IMR-90 (cell line): ENCODE measurements at regions not wholly inside any gene's neighbourhood (a gene's known extent, or its start where the extent isn't known, plus 50 kb on each side); places are given as distances from the start of the nearest gene placed in this dataset.
A peak's percentile ranks its signal among the peaks of the same experiment; 100 is the strongest.

Source experiments
- ATAC-seq: fragments of 200-7000 bp; cut with Tn5 transposase; 2 replicates; pipeline ENCODE4 v1.9.1; 2020; ENCODE audit warnings: low read depth, mild to moderate bottlenecking, moderate library complexity
- BruUV-seq: library from RNA; stranded (reverse); fragments of 400-500 nt; replicated peaks from 2 replicates; lab custom pipeline; 2021; lab: Mats Ljungman, UMichigan
- CTCF ChIA-PET: fragments of 300-600 bp; formaldehyde crosslinking; extraction: SDS; loops from one replicate; lab custom pipeline; 2021; ENCODE audit warnings: antibody characterized with exemption; lab: Yijun Ruan, JAX
- POLR2A ChIA-PET: fragments of 300-600 bp; sonication (Branson Sonifier 250); formaldehyde crosslinking; loops from one replicate; lab custom pipeline; 2022; ENCODE audit warnings: antibody characterized with exemption; ENCODE audit not compliant: unreplicated experiment; lab: Charles Lee
- DNase-seq: peaks from one replicate; pipeline ENCODE4 v3.0.0; 2013
- H2AFZ ChIP-seq: replicated peaks from 2 replicates; pipeline ENCODE3; 2013; ENCODE audit warnings: low read length, mild to moderate bottlenecking; ENCODE audit not compliant: poor library complexity
- H2AK5ac ChIP-seq: 2 replicates; pipeline ENCODE4 v1.6.1; 2013; ENCODE audit warnings: low read depth, low read length, inconsistent platforms
- H2AK9ac ChIP-seq: replicated peaks from 2 replicates; pipeline ENCODE3; 2013; ENCODE audit warnings: mild to moderate bottlenecking, low read depth, low read length, moderate library complexity; ENCODE audit not compliant: poor library complexity
- H2BK120ac ChIP-seq: 2 replicates; pipeline ENCODE4 v1.6.1; 2013; ENCODE audit warnings: low read depth, low read length, inconsistent platforms
- H2BK15ac ChIP-seq: 3 replicates; pipeline ENCODE4 v1.6.1; 2013; ENCODE audit warnings: low read depth, low read length, inconsistent platforms
- H2BK20ac ChIP-seq: 2 replicates; pipeline ENCODE4 v1.6.1; 2013; ENCODE audit warnings: low read depth, mild to moderate bottlenecking, inconsistent platforms, low read length, moderate library complexity
- H2BK5ac ChIP-seq: 2 replicates; pipeline ENCODE4 v1.6.1; 2013; ENCODE audit warnings: mild to moderate bottlenecking, low read depth, low read length, inconsistent platforms; ENCODE audit not compliant: poor library complexity, severe bottlenecking
- H3K14ac ChIP-seq: replicated peaks from 2 replicates; pipeline ENCODE4 v1.6.1; 2013; ENCODE audit warnings: low read depth, low read length, inconsistent platforms
- H3K18ac ChIP-seq: 2 replicates; pipeline ENCODE4 v1.6.1; 2013; ENCODE audit warnings: low read depth, low read length, control low read depth
- H3K23ac ChIP-seq: 2 replicates; pipeline ENCODE4 v1.6.1; 2013; ENCODE audit warnings: low read depth, low read length, inconsistent platforms
- H3K27ac ChIP-seq: 2 replicates; pipeline ENCODE4 v1.5.1; 2013; ENCODE audit warnings: mild to moderate bottlenecking, control low read depth, low read length; ENCODE audit not compliant: insufficient read depth
- H3K27me3 ChIP-seq: 2 replicates; pipeline ENCODE4 v1.6.1; 2013; ENCODE audit warnings: low read length; ENCODE audit not compliant: control insufficient read depth, insufficient read depth
- H3K36me3 ChIP-seq: 2 replicates; pipeline ENCODE4 v1.6.1; 2013; ENCODE audit warnings: low read length, mixed read lengths; ENCODE audit not compliant: control insufficient read depth, insufficient read depth
- H3K4ac ChIP-seq: 2 replicates; pipeline ENCODE4 v1.6.1; 2013; ENCODE audit warnings: low read depth, low read length, inconsistent platforms
- H3K4me1 ChIP-seq: 2 replicates; pipeline ENCODE4 v1.6.1; 2013; ENCODE audit warnings: low read length, mixed read lengths; ENCODE audit not compliant: control insufficient read depth, insufficient read depth
- H3K4me2 ChIP-seq: 2 replicates; pipeline ENCODE4 v1.6.1; 2013; ENCODE audit warnings: low read depth, mild to moderate bottlenecking, control low read depth, low read length, moderate library complexity
- H3K4me3 ChIP-seq: 2 replicates; pipeline ENCODE4 v1.5.1; 2013; ENCODE audit warnings: low read depth, mild to moderate bottlenecking, control low read depth, low read length, moderate library complexity; ENCODE audit not compliant: insufficient read depth
- H3K56ac ChIP-seq: 2 replicates; pipeline ENCODE4 v1.6.1; 2013; ENCODE audit warnings: low read length, inconsistent platforms; ENCODE audit not compliant: insufficient read depth; ENCODE audit errors: extremely low read depth
- H3K79me1 ChIP-seq, 2 experiments: 2 replicates each; pipeline ENCODE4 v1.6.1; 2013; ENCODE audit warnings: low read length in 2 of 2, inconsistent platforms in 1 of 2, low read depth in 1 of 2
- H3K9ac ChIP-seq: 2 replicates; pipeline ENCODE4 v1.6.1; 2013; ENCODE audit warnings: low read depth, low read length, control low read depth
- H3K9me1 ChIP-seq: 2 replicates; pipeline ENCODE4 v1.6.1; 2013; ENCODE audit warnings: low read length, inconsistent platforms; ENCODE audit not compliant: insufficient read depth
- H3K9me3 ChIP-seq: 2 replicates; pipeline ENCODE4 v1.6.1; 2013; ENCODE audit warnings: low read length; ENCODE audit not compliant: control insufficient read depth, insufficient read depth
- H4K20me1 ChIP-seq: 2 replicates; pipeline ENCODE4 v1.6.1; 2013; ENCODE audit warnings: low read length, inconsistent platforms; ENCODE audit not compliant: insufficient read depth
- H4K5ac ChIP-seq: 2 replicates; pipeline ENCODE4 v1.6.1; 2013; ENCODE audit warnings: mild to moderate bottlenecking, low read depth, low read length, control low read depth
- H4K8ac ChIP-seq, 2 experiments: 2 replicates each; pipeline ENCODE4 v1.6.1; 2013; ENCODE audit warnings: low read depth in 2 of 2, low read length in 2 of 2, control low read depth in 1 of 2, inconsistent platforms in 1 of 2
- H4K91ac ChIP-seq: 2 replicates; pipeline ENCODE4 v1.6.1; 2013; ENCODE audit warnings: low read depth, low read length, inconsistent platforms; ENCODE audit not compliant: insufficient read depth
- BHLHE40 ChIP-seq: fragments of 150-350 bp; IDR thresholded peaks from 2 replicates; pipeline ENCODE4 v1.6.1; 2016; ENCODE audit warnings: mild to moderate bottlenecking, low read depth, low read length
- CEBPB ChIP-seq: IDR thresholded peaks from 2 replicates; pipeline ENCODE4 v1.6.1; 2012; ENCODE audit warnings: low read depth, low read length, improper control_type of control experiment
- FOS ChIP-seq: fragments of 150-350 bp; IDR thresholded peaks from 2 replicates; pipeline ENCODE4 v1.6.1; 2016; ENCODE audit warnings: low read depth, low read length
- WGBS, 2 experiments: methylation state at CpG; one replicate each; pipeline versions ENCODE4 v1.1.5 to v1.1.7; 2013; ENCODE audit warnings: missing lambda C conversion rate in 2 of 2; ENCODE audit not compliant: insufficient read length in 1 of 2; ENCODE audit errors: extremely low coverage in 2 of 2; 5-methylcytosine and 5-hydroxymethylcytosine counted together
- dilution Hi-C: fragments of 300-500 bp; cut with HindIII; formaldehyde crosslinking; loops from one replicate; pipeline ENCODE4 v1.14.3; 2018; ENCODE audit warnings: low sequenced_read_pairs; ENCODE audit not compliant: unreplicated experiment
- in situ Hi-C: fragments of 300-500 bp; cut with MboI; formaldehyde crosslinking; loops from 3 replicates; pipeline ENCODE4 v1.14.3; 2019; ENCODE audit warnings: low sequenced_read_pairs, inconsistent platforms, mixed read lengths
- intact Hi-C: fragments of 100-400 bp; cut with micrococcal nuclease; formaldehyde crosslinking; loops from 2 replicates; pipeline ENCODE4 v1.10.0; 2022

GRCh38 chr22:22138915-22139314, 105.7 kb upstream of the VPREB1 start:
- H3K36me3 ChIP-seq: no peaks in the 10 kb centered on the region
- no peak overlapping the region for H3K9ac ChIP-seq
- H3K23ac ChIP-seq: no peak overlapping the region
- TF ChIP-seq CEBPB (peak; percentile 80), FOS (no peak), BHLHE40 (no peak)
- H4K91ac ChIP-seq: no peak overlapping the region
- H2BK120ac ChIP-seq: no peak overlapping the region
- H3K27ac ChIP-seq: no peak overlapping the region
- H3K79me1 ChIP-seq: no peaks in the 10 kb centered on the region
- no peak overlapping the region for H2BK15ac ChIP-seq
- no peak overlapping the region for H2BK5ac ChIP-seq
- WGBS, 2 experiments: no CpG with 5 or more reads among the region's 1 CpG
- H3K4ac ChIP-seq: no peak overlapping the region
- H2AFZ ChIP-seq: no peak overlapping the region
- intact Hi-C loops (no loop called here), in situ Hi-C loops (no loop called here), dilution Hi-C loops (no loop called here)
- no peak overlapping the region for H3K4me2 ChIP-seq
- DNase-seq: no peak
- no peak overlapping the region for H3K18ac ChIP-seq
- H4K8ac ChIP-seq: no peak overlapping the region
- no peaks in the 10 kb centered on the region for H3K9me3 ChIP-seq
- no peak overlapping the region for H2AK9ac ChIP-seq
- ChIA-PET POLR2A (no interaction called here), CTCF (interaction anchor here (0.8 kb wide), 1 partner anchor 28 kb away, joined by 3 read pairs; no protein-coding TSS in a partner anchor)
- H4K5ac ChIP-seq: no peak overlapping the region
- no peak overlapping the region for H3K4me3 ChIP-seq
- no TSS peak for BruUV-seq
- no peak overlapping the region for H3K56ac ChIP-seq
- no peaks in the 10 kb centered on the region for H3K4me1 ChIP-seq
- no peak overlapping the region for H2BK20ac ChIP-seq
- no peak overlapping the region for H3K14ac ChIP-seq
- no peaks in the 10 kb centered on the region for H4K20me1 ChIP-seq
- H3K27me3 ChIP-seq: peaks cover 35% of the 10 kb centered on the region
- no peaks in the 10 kb centered on the region for H3K9me1 ChIP-seq
- H2AK5ac ChIP-seq: no peak overlapping the region
- no peak for ATAC-seq
